Kidney tubule cell (primary cell): ENCODE measurements at regions not wholly inside any gene's neighbourhood (a gene's known extent, or its start where the extent isn't known, plus 50 kb on each side); places are given as distances from the start of the nearest gene placed in this dataset.

Source experiments
- DNase-seq: peaks from one replicate; pipeline ENCODE4 v3.0.0-alpha.2; 2018; ENCODE audit warnings: low spot score

GRCh38 chr2:172230889-172231401 lies 128.2 kb upstream of the DLX2 start:
- DNase-seq = no peak

GRCh38 chr2:172231508-172231907 lies 128.8 kb upstream of the DLX2 start:
- no peak for DNase-seq

GRCh38 chr2:172232708-172233396 lies 130.2 kb upstream of the DLX2 start:
- no peak for DNase-seq

- DNase-seq = no peak
Measured at GRCh38 chr2:172233987-172234715, 131.5 kb upstream of the DLX2 start.

GRCh38 chr2:172234716-172235691 lies 132.3 kb upstream of the DLX2 start:
- DNase-seq = no peak

GRCh38 chr2:172239944-172240590 lies 137.4 kb upstream of the DLX2 start:
- no peak for DNase-seq

- no peak for DNase-seq
Measured at GRCh38 chr2:172241222-172241621, 138.5 kb upstream of the DLX2 start.

GRCh38 chr2:172242471-172242870 lies 139.8 kb upstream of the DLX2 start:
- DNase-seq = no peak

- no peak for DNase-seq
Measured at GRCh38 chr2:172242961-172243360, 140.3 kb upstream of the DLX2 start.

GRCh38 chr2:172244419-172245130 lies 141.9 kb upstream of the DLX2 start:
- DNase-seq = no peak

GRCh38 chr2:172246649-172247048 lies 143.9 kb upstream of the DLX2 start:
- DNase-seq = peak; percentile 65

- DNase-seq = peak; percentile 75
Measured at GRCh38 chr2:172247203-172247602, 144.5 kb upstream of the DLX2 start.

GRCh38 chr2:172248381-172248780 lies 145.7 kb upstream of the DLX2 start:
- DNase-seq = no peak

GRCh38 chr2:172248785-172249187 lies 146.1 kb upstream of the DLX2 start:
- peak; percentile 97 for DNase-seq

GRCh38 chr2:172249334-172249733 lies 146.6 kb upstream of the DLX2 start:
- DNase-seq = peak; percentile 60

GRCh38 chr2:172249986-172250385 lies 147.3 kb upstream of the DLX2 start:
- peak; percentile 88 for DNase-seq

- peak; percentile 52 for DNase-seq
Measured at GRCh38 chr2:172251231-172251630, 148.5 kb upstream of the DLX2 start.

- DNase-seq = no peak
Measured at GRCh38 chr2:172252154-172252553, 149.5 kb upstream of the DLX2 start.

GRCh38 chr2:172253190-172254052 lies 150.7 kb upstream of the DLX2 start:
- peak; percentile 99 for DNase-seq

GRCh38 chr2:172256886-172257285 lies 154.2 kb upstream of the DLX2 start:
- DNase-seq = no peak
